NCI-H748 treated with DMSO at 0.1 percent for 48 hours (cell line): ENCODE measurements at regions not wholly inside any gene's neighbourhood (a gene's known extent, or its start where the extent isn't known, plus 50 kb on each side); places are given as distances from the start of the nearest gene placed in this dataset.
"Not testable (repeated sequence)": the region's sequence is repeated elsewhere in the genome, so short reads cannot be mapped to it uniquely, and the experiment has no call there.

Experiments
- DNase-seq: peaks from one replicate; lab custom pipeline; 2025; lab: John Stamatoyannopoulos, UW

- no peak for DNase-seq
Measured at GRCh38 chr10:130512936-130513335, 376.7 kb downstream of the GLRX3 start.

DNA sequence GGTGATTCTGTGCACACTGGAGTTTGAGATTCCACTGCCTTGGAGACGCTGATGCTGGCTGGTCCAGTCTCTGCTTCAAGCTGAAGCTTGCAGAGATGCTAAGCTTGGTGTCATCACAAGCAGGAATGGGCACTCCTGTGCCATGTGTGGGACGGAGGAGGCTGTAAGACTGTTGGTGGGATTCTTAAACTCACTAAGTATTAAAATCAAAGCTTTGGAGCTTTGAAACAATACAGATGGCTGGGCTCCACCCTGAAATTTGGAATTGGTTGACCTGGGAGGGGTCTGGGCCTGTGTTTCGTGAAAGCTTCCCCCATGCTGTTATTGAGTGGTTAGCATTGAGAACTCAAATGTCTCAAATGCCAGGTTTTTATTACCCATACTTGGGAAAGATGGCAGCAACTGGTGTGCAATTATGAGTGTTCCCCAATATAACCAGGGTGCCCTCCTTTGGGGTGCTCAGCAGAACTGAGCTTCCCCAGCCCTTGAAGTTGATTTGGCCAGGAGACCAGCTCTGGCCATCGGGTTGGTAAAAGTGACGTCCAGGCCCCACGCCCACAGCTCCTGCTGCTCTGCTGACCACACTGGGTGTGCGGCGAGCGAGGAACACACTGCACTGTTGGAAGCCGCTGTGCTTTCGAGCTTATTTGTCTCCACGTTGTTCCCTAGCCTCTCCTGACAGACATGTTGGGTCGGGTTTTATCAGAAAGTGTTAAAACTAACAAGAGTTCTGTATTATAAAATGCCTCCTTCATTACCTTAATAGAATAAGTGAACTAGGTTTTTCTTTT lies 377.7 kb downstream of the GLRX3 start:
- DNase-seq: no peak

DNA sequence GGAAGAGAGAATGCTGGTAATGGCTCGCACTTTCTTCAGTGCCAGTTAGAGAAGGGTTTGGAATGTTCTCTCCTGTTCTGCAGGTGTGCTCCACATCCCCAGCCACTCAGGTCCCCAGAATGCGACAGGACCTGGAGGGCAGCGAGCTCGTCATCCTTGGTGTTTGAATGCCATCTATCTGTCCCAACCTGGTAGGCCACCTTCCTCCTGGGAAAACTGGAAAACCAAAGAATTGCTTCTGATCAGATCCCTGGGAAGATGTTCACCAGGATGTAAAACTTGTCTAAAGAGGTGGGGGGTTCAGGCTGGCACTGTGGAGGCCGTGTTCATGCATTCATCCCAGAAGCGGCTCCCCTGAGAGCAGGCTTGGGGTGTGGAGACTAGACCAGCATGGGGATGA lies 379.5 kb downstream of the GLRX3 start:
- DNase-seq: no peak

DNA sequence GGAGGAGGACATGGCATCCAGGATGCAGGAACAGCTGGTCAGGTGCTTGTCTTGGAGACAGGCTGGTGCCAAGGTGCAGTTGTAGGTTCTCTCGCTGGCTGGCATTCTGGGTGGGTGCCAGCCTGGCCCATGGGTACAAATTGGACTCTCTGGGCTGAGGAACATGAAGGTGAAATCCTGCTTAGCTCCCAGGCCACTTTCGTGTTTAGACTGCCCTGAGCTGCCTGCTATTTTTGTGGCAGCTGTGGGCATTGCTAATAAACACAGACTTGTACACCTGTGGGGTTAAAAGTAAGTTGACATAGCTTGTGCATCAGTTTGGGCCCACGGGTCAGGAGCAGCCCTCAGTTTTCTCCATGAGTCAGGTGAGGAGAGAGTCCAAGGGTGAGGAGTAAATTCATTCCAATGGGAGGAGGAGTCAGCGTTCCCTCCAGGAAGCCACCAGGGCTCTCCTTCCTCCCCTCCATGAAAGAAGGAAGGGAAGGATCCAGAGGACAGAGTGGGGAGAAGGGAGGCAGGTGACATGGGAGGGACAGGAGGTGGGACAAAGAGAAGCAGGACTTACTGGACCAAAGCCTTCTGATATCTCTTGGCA lies 380.0 kb downstream of the GLRX3 start:
- DNase-seq: no peak

GRCh38 chr10:130518921-130519320 lies 382.7 kb downstream of the GLRX3 start:
- DNase-seq: not testable (repeated sequence)

GRCh38 chr10:130519791-130520190 lies 383.6 kb downstream of the GLRX3 start:
- DNase-seq: no peak

DNA sequence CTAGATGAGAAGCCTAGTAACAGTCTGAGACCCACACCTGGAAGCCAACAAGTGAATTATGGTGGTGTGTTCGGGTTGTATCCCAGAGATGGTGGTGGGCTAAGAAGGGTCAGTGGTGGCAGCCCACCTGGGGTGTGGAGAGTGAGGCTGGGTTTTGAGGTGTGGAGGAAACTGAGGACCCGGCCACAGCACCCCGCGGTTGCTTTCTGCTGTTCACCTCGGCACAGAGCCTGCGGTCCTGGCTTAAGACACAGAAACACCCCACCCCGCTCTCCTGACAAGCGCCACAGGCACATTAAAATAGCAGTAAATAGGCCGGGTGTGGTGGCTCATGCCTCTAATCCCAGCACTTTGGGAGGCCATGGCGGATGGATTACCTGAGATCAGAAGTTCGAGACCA lies 395.1 kb downstream of the GLRX3 start:
- no peak for DNase-seq

DNA sequence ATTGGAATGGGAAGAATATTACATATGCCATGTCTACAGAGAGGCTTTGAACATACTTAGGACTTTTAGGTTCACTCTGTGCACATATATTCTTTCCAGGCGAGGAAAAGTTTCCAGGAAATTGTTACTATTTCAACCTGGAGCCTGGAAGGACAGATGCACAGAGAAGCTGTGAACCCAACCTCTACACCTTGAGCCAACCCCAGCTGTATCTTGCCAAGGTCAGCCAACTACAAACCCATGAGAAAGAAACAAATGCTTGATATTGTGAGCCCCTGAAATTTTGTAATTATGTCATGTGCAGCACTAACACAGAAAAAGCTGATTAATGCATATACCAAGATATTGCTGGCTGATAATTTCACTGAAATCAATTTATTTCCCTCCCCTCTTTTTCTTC lies 404.9 kb downstream of the GLRX3 start:
- DNase-seq: no peak

GRCh38 chr10:130542761-130543160 lies 406.6 kb downstream of the GLRX3 start:
- peak; percentile 21 for DNase-seq

- DNase-seq: no peak
Measured at GRCh38 chr10:130543794-130544193, 407.6 kb downstream of the GLRX3 start.

- no peak for DNase-seq
Measured at GRCh38 chr10:130545122-130545521, 408.9 kb downstream of the GLRX3 start.

DNA sequence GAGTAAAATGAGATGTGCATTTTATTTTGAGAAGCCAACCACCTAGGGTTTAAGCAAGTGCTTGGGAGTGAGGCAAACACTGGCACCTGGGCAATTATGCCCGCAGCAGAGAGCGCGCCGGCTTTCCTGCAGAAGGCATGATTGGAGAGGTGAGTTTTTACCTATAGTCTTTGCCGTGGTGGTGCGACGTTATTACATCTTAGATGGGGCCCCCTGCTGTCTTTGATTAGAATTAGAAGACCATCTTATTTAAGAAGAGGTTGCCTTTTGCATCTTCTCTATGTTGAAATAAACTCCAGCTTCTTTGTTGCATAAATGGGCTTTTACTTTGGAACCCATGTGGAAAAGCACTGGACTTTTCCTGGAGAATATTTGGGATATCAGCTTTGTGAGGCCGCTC lies 409.5 kb downstream of the GLRX3 start:
- no peak for DNase-seq

DNA sequence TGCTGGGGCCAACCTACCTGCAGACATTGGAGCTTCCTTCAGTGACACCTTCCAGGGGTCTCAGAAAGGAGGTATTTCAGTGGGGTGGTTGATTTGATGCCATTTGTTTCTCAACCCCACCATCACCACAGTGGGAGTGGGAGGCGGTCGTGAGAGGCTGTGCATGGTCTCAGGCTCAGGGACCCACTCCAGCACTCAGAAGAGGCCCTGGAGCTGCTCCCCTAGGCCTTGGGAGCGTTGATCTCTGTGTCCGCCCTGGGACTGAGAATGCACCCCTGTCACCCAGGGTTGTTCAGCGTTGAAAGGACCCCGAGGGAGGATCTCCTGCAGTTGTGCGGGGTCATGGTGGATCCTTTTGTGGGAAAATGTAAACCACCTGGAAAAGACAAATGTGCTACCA lies 410.6 kb downstream of the GLRX3 start:
- no peak for DNase-seq

- DNase-seq: no peak
Measured at GRCh38 chr10:130547368-130547767, 411.2 kb downstream of the GLRX3 start.

DNA sequence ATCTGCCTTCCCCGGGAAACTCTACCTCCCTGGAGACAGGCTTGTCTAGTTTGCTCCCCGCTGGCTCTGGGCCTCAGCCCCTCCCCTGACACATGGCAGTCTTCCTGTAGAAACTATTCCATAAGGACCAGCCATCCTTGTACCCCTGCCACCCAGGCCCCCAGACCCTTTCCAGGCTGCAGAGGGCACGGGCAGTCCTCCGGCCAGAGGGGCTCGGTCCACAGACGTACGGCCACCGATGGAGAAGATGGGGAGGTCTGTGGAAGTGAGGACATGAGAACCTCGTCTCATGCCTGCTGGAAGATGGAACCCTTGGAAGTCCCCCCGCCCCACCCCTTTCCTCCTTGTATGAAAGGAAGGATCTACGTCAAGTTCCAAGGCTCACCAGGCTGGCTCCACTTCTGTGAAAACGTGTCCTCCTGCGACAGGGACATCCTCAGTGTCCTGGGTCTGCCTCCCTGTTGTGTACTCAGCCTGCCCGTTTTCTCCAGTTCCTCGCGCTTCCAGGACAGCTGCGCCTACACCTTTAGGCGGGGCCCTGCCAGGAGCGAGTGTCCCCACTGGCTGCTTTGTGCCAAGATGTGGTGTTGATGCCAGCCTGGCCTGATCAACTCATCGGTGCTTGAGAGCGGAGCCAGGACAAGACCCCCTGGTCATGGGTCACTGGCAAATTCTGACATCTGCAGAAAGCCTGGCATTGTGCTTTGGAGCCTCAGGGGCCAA lies 414.9 kb downstream of the GLRX3 start:
- DNase-seq: no peak

- no peak for DNase-seq
Measured at GRCh38 chr10:130551676-130552075, 415.5 kb downstream of the GLRX3 start.

- peak; percentile 4 for DNase-seq
Measured at GRCh38 chr10:130553826-130554225, 417.6 kb downstream of the GLRX3 start.

DNA sequence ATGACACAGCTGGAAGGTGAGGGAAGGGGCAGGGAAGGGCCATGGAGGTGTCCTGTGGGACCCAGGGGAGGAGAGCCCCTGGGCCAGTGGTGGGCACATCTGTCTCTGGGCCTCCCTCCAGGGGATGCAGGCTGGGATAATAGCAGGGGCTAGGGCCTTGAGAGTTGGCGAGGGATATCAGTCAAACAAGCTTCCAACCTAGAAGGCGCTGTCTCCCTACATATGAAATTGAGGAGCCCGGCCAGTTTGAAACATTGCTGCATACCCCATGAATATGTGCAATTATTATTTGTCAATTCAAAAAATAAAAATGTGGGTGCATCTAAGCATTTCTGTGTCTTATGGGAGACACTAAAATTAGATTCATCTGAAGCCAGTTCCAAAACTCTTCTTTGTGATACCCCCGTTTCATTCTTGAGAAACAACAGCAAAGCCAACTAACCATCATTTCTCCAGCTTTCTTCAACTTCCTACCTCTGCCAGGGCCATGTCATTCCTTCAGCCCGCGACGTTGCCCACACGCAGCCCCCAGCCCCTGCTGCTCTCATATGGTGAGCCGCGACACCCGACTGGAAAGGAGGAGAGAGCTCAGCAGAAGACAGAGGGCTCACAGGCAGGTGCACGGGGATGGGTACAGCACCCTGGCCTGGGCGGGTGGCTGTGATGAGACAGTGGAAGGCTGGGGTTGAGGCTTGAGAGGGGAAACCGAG lies 418.7 kb downstream of the GLRX3 start:
- no peak for DNase-seq

DNA sequence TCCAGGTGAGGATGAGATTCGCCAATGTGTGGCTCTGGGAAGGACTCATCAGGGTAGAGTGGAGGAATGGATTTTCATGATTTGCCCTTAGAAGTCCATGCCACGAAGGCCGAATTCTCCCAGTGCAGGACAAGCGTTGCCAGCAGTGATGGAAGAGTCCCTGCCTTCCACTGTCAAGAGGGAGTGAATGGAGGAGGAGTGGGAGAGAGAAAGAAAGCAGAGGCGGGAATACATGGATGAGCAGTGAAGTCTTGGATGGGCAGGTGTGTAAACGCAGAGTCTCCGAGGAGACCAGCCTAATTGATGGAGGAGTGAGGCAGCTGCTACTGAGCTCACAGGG lies 419.2 kb downstream of the GLRX3 start:
- peak; percentile 8 for DNase-seq

DNA sequence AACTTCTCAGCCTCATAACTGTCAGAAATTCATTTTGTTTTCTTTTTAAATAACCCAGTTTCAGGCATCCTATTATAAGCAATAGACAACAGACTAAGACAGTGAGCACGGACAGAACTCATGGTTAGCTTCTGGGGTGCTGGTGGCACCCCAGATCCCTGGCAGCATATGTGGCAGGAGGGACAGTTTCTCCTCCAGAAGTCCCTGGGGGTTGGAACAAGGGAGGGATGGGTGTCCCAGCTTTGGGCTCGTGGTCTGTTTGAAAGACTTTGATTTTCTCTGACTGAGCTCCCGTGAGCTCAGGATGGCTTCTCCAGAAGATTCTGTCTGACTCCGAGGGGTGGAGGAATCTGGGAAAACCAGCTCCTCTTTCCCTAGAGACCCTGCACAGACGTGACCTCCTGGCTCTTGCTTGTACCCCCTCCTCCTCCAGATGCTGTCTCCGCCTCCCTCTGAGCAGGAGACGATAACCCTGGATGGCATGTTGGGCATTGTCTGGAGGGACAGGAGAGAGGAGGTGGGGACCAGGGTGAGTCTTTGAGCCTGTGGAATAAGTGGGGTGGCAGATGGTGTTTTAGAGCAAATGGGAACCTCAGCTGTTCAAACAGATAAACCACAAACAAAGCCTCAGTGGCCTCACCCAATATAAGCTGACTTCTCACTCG lies 421.1 kb downstream of the GLRX3 start:
- DNase-seq: no peak

GRCh38 chr10:130558746-130559546 lies 422.8 kb downstream of the GLRX3 start:
- no peak for DNase-seq
